AML-193 (cell line): ENCODE measurements at regions not wholly inside any gene's neighbourhood (a gene's known extent, or its start where the extent isn't known, plus 50 kb on each side); places are given as distances from the start of the nearest gene placed in this dataset.

Experiments
- DNase-seq, 2 experiments: peaks; one replicate each; lab custom pipeline; 2025; lab: John Stamatoyannopoulos, UW

DNA sequence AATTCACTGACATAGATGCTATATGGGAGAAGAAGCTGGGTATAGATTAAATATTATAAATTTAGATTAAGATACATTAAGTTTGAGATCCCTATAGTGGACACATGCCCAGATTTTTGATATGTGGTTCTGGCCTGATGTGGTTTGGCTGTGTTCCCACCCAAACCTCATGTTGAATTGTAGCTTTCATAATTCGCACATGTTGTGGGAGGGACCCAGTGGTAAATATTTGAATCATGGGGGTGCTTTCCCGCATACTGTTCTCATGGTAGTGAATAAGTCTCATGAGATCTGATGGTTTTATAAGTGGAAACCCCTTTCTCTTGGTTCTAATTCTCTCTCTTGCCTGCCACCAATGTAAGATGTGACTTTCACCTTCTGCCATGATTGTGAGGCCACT is 189.4 kb upstream of the CD96 start:
- DNase-seq = no peak

DNA sequence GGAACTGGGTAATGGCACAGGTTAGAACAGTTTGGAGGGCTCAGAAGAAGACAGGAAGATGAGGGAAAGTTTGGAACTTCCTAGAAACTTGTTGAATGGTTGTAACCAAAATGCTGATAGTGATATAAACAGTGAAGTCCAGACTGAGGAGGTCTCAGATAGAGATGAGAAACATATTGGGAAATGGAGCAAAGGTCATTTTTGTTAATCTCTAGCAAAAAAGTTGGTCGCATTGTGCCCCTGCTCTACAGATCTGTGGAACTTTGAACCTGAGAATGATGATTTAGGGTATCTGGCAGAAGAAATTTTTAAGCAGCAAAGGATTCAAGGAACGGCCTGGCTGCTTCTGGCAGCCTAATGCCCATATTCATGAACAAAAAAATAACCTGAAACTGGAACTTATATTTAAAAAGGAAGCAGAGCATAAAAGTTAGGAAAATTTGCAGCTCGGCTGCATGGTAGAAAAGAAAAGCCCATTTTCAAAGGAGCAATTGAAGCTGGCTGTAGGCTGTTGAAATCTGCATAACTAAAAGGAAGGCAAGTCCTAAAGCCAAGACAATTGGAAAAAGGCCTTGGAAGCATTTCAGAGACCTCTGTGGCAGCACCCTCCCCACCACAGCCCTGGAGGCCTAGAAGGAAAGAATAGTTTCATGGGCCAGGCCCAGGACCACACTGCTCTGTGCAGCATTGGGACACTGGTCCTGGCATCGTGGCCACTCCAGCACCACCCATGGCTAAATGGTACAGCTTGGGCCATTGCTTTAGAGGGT is 182.6 kb upstream of the CD96 start:
- DNase-seq = no peak

DNA sequence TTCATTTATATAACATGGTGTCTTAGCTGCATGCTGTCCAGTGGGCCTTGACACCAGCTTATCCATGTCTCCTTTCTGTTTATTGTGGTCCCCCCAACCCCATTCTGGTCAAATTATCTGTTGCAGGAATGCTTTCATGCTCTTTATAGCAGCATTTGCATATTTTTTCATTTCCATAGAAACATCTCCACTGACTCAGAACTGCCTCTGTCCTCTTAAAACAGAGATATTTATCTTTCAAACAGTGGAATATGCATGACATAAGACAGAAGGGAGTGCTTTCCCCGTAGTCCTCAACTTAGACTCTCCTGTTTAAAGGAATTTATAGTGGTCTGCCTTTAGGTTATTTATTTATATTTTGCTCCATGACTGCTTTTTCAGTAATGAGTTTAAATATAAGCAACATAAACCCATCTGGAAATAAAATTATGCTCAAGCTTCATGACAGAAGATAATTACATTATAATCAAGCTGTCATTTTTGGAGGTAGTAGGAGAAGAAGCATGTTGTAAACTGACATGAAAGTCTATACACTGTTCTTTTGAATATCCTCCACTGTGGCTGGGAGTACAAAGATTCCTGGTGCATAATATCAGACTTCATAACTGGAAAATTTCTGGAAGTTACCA is 179.5 kb upstream of the CD96 start:
- DNase-seq = no peak

DNA sequence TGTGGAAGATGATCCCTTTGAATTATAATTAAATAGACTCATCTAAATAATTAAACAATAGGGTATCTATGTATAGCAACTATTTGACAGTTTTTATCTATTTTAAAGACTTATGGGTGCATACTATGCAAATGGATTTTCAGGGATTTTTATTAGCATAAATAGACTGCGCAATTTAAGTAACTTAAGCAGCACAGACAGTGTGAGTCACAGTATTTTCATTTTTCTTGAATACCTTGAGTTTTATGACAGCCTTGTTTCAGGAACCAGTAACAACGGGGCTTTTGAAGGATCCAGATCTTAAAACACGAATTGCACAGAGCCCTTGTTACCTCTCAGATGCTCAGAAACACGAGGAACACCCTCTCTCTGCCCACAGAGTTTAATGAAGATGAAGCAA is 175.5 kb upstream of the CD96 start:
- no peak for DNase-seq

DNA sequence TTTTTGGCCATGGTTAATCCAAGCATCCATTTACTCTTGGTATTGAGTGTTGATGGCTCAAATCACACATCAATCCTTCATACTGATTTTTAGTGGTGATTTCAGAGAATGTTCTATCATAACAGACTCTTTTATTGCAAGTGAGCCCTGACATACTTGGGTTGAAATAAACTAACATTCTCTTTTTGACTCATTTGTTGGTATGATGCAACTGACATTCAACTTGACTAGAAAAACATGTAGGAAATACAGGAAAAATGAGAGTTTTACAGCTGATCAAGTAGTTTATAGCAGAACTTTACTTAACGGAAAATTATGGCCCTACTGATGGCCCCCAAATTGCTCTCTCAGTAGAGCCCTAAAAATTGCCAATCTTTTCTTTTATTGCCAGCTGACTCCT is 173.9 kb upstream of the CD96 start:
- DNase-seq = no peak

DNA sequence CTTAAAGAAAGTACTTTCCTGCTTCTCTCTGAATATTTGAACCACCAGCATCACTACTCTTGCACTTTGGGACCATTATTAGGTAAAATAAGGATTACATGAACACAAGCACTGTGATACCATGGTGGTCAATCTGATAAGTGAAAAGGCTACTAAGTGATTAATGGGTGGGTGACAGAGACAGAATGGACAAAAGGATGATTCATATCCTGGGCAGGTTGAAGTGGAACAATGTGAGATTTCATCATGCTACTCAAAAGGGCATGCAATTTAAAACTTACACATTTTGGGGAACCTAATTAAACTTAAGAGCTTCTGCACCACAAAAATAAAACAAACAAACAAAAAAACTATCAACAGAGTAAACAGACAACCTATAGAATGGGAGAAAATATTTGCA is 172.0 kb upstream of the CD96 start:
- no peak for DNase-seq

DNA sequence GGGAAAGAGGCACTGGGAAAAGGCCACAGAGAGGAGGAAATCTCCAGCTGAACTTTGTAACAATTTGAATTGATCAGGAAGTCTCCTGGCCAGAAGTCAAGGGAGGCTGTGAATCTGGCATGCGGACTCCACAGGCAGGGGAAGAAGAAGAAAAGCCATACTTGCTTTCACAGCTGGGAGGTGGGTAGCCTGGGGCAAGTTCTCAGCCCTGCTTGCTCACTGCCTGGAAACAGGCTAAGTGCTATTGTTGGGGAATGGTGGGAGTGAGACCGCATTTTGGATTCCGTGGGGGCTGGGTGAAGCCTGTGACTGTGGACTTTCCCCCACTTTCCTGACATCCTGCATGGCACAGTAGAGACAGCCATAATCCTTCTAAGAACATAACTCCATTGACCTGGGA is 168.8 kb upstream of the CD96 start:
- no peak for DNase-seq

DNA sequence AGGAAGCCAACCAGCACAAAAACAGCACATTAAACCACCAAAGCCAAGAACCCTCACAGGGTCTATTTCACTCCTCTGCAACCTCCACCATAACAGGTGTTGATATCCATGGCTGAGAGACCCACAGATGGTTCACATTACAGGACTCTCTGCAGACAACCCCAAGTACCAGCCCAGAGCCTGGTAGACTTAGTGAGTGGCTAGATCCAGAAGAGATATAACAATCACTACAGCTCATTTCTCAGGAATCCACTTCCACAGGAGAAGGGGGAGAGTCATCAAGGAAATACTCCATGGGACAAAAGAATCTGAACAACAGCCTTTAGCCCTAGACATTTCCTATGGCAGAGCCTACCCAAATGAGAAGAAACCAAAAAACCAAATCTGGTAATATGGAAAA is 168.1 kb upstream of the CD96 start:
- DNase-seq = no peak

DNA sequence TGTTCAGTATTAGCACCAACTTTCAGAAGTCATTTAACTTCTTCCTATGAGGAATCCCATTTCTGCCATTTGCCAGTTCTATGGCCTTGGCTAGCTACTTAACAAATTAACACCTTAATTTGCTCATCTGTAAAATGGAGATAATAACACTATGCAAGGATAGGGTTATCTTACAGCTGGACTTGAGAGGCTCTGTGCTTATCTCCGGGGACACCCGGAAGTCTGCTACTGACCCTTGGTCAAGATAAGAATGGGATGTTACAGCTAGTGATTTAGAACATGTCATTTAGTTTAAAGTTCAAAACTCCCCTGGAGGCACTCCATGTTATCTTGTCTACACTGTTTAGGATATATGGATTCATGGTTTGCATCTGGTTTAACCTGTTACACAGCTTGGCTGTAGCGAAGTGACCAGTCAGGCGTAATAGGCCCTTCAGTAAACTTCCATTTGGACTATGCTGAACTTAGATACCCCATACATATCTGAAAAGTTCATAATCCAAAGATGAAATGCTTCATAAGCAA is 156.0 kb upstream of the CD96 start:
- no peak for DNase-seq

DNA sequence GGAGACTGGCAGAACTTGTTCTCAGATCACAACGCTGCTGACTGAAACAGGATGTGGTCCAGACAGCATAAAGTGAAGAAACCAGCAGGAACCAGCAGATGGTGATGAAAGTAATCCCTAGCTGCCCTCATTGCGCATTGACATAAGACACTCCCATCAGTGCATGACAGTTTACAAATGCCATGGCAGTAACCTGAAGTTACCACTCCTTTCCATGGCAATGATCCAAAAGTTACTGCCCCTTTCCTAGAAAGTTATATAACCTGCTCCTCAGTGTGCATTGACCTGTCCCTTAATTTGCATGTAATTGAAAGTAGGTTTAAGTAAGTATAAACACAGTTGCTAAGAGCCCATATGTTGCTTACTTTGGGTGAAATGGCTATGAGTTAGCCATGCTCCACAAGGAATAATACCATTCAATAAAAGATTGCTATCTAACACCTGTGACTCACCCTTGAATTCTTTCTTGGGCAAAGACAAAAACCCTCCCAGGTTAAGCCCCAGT is 149.1 kb upstream of the CD96 start:
- no peak for DNase-seq

DNA sequence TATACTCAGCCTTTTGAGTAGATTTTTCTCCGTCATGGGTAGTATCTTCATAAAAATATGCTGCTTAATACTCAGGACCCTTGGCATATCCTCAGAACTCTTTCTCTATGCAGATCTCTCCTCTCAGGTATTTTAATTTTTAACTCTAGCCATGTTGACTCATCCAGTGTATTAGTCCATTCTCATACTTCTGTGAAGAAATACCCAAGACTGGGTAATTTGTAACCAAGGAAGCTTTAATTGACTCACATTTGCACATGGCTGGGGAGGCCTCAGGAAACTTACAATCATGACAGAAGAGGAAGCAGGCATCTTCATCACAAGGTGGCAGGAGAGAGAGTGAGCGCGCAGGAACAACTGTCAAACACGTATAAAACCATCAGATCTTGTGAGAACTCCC is 129.3 kb upstream of the CD96 start:
- no peak for DNase-seq

DNA sequence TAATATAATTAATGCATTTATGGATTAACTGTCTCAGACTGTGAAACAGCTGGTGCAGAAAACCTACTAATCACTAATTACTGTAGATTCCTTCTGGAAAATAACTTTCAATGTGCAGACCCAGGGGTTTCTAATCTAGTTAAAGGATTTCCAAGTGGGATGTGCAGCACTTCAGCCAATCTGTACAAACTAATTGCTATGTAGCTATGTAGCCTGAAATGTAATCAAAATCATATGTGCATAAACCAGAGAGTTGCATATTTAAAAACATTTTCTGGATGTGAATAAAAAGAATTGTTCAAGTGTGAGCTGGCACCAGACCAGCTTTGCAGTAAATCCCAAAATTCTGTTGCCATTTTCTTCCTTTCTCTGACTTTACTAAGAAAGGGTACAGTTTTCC is 127.5 kb upstream of the CD96 start:
- no peak for DNase-seq

DNA sequence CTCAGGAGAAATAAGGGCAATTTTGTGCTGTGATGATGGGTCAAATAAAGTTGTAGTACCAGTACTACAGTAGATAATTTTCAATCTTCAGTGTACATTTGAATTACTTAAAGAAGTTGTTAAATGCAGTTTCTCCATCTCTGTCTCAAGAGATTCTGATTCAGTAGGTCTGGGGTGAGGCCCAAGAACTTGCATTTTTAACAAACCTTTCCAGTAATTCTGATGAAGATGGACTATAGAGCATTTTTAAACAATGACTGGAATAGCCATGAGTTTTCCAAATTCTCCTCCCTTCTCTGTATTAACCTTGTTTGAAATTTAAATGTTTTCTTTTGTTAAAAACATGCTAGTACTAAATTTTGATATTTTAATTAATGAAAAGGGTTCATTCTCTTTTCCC is 127.0 kb upstream of the CD96 start:
- DNase-seq = no peak

DNA sequence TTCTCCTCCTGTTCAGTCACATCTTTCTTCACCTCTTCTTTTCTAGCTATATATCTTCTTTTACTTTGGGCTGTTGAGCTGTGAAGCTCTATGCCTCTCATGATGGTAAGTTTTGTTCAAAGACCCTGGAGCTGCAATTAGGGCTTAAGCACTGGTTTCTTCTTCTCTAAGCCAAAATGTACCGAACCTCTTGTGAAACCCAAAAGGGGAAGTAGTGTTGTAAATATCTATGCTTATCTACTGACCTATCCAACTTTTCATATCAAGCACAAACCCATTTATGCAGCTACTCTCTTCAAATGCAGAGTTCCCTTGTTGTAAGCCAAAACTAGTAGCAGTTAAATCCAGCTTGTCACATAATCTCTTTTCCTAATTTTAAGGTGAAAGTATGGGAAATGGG is 123.6 kb upstream of the CD96 start:
- DNase-seq = peak; percentile 10 to 14

DNA sequence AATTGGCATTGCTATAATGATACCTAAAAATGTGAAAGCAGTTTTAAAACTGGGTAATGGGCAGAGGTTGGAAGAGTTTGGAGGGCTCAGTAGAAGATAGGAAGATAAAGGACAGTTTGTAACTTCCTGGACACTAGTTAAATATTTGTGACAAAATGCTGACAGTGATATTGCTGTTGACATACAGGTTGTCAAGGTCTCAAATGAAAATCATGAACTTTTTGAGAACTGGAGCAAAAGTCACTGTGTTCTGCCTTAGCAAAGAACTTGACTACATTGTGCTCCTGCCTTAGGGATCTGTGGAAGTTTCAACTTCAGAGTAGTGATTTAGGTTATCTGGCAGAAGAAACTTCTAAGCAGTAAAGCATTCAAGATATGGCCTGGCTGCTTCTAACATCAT is 113.7 kb upstream of the CD96 start:
- DNase-seq = no peak

DNA sequence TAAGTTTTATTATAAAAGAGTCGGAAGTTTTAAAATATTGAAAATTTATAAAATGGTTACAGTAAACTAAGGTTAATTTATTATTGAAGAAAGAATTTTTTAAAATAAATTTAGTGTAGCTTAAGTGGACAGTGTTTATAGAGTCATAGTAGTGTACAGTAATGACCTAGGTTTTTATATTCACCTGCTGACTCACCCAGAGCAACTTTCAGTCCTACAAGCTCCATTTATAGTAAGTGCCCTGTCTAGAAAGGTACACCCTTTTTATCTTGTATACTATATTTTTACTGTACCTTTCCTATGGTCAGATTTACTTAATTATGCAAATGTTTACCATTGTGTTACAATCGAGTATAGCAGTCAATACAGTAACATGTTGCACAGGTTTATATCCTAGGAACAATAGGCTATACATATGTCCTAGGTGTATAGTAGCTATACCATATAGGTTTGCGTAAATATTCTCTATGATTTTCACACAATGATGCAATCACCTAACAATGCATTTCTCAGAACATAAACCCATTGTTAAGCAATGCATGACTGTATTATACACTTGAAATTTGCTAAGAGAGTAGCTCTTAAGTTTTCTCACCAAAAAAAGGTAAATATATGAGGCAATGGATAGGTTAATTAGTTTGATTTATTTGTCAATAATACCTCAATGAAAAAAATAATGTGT is 106.9 kb upstream of the CD96 start:
- no peak for DNase-seq

DNA sequence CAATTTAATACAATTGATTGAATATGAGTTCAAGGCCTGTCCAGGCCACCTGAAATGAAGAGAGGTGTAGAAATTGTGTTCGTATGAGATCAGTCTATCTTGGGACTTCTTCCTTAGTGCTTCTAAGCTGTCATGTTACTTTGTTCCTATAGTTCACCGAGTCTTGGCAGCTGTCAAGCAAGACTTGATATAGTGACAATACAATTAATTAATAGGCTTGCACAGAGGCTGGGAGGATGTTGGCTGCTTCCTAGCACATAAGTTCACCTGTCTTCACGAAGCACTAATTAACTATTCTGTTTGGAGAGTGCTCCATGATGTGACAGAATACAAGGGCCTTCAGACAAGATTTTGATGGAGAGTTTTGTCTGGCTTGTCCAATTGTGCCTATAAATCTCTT is 103.7 kb upstream of the CD96 start:
- DNase-seq = no peak

DNA sequence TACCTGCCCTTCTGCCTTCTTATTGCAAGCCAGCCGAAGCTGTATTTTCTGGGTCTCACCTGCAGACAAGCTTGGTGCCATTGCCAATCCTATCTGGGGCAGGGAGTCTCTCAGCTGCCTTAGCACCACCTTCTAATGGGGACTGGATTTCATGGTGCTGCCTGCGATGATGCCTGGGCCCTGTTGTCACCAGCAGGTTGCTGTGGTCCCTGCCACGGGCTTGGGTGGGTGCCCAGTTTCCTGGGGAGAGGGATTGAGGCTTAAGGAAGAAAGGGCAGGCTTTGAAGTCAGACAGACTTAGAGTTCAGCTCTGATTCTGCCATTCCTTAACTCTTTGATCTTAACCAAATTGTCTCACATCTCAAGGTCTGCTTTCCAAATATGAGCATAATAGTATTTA is 87.4 kb upstream of the CD96 start:
- DNase-seq = no peak

DNA sequence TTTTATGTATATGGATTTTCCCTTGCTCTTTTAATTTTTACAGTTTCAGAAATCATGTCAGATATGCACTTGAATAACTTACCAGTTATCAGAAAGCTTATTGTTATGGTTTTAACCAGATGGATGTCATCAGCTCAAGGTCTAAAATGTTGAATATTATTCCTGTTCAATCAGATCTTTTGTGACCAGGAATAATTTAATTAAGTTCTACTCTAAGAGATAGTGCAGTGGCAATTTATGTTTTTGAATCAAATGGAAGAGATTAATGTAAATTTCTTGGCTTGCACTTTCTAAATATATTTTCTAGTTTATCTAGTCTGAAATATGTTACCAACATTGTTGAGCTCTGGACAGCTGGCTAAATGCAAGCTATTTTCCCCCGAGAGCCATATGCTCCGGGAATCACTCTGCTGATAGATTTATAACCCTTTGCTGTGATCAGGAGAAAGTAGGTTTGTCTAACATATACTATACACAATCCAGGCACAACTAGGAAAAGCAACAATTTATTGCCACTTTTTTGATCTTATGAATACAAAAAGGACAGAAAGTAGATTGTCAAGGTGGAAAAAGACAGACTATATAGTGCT is 76.8 kb upstream of the CD96 start:
- no peak for DNase-seq

DNA sequence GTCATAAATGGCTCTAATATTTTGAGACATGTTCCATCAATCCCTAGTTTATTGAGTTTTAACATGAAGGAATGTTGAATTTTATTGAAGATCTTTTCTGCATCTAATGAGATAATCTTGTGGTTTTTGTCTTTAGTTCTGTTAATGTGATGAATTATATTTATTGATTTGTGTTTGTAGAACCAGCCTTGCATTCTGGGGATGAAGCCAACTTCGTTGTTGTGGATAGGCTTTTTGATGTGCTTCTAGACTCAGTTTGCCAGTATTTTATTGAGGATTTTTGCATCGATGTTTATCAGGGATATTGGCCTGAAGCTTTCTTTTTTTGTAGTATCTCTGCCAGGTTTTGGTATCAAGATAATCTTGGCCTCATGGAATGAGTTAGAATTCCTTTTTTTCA is 72.0 kb upstream of the CD96 start:
- DNase-seq = no peak

DNA sequence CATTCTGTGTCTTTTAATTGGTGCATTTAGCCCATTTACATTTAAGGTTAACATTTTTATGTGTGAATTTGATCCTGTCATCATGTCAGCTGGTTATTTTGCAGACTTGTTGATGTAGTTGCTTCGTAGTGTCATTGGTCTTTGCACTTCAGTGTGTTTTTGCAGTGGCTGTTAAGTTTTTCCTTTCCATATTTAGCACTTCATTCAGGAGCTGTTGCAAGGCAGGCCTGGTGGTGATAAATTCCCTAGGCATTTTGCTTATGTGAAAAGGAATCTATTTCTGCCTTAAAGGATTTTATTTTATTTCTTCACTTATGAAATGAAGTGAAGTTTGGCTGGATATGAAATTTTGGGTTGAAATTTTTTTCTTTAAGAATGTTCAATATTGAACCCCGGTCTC is 70.2 kb upstream of the CD96 start:
- DNase-seq = no peak

DNA sequence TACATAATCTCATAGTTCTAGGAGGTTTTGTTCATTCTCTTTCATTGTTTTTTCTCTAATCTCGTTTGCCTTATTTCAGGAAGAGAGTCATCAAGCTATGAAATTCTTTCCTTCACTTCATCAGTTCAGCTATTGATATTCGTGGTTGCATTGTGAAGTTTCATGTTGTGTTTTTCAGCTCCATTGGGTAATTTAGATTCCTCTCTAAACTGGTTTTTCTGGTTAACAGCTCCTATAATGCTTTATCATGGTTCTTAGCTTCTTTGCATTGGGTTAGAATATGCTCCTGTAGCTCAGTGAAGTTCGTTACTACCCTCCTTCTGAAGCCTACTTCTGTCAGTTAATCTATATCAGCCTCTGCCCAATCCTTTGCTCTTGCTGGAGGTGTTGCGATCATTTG is 69.4 kb upstream of the CD96 start:
- DNase-seq = no peak

DNA sequence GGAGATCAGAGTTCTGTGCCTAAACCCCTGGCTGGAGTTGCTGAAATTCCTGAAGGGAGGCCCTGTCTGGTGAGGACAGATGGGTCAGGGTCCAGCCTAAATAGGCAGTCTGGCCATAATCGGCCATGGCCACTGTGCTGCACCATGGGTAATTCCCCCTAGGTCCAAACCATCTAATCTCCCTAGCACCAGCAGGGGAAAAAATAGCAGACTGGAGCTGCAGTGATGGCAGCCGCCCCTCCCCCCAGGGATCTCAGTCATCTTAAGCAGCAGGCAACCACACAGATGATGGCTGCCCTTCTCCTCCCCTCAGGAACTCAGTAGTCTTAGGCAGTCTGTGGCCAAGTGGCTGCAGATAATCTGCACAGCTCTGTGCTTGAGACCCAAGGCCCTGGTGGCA is 68.4 kb upstream of the CD96 start:
- DNase-seq = no peak
